SU-DHL-6 (cell line): ENCODE measurements at regions not wholly inside any gene's neighbourhood (a gene's known extent, or its start where the extent isn't known, plus 50 kb on each side); places are given as distances from the start of the nearest gene placed in this dataset.

ENCODE experiments used
- EZH2phosphoT487 ChIP-seq: fragments of 200-600 bp; sonication (generic), shearing (Covaris generic); conservative IDR thresholded peaks from 2 replicates; pipeline ENCODE4 v1.6.1; 2018; ENCODE audit warnings: mild to moderate bottlenecking, antibody characterized with exemption, low read length, moderate library complexity, mixed read lengths
- TF ChIP-seq, protein P1 (sequence below): fragments of 200-600 bp; sonication (generic); IDR thresholded peaks from one replicate; pipeline ENCODE4 v1.5.1; 2017; ENCODE audit warnings: antibody characterized with exemption, mild to moderate bottlenecking, low read length, moderate library complexity; ENCODE audit not compliant: insufficient read depth, poor library complexity, severe bottlenecking

DNA sequence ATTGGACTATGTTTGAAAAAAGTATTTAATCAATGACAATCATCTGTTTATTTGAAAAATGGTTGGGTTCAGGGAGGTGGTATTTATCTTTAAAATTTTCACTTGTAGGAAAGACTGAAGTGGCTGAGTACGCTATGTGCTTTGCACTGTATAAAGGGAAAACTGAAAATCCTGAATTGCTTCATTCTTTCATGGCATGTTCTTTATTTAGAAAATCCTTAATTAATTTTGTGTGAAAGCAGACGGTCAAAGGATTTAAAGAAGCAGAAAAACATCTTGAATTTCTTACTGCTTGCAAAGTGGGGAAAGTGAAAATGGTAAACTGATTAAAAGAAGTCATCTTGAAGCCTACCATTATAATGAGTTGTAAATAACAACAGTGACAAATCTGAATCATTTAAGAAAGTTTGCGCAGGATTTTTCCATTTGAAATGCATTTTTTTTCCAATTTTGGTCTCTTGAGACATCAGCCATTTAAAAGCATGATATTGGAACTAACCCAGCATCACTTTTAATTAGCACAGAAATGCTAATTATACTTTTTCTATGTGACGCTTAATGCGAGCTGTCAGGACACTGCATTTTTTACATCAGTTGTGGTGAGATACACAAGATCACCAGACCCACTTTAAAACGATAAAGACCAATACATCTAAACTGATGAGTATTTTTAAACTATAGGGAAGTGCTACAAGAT lies 169.0 kb downstream of the NEDD1 start:
- TF ChIP-seq, protein P1, sequence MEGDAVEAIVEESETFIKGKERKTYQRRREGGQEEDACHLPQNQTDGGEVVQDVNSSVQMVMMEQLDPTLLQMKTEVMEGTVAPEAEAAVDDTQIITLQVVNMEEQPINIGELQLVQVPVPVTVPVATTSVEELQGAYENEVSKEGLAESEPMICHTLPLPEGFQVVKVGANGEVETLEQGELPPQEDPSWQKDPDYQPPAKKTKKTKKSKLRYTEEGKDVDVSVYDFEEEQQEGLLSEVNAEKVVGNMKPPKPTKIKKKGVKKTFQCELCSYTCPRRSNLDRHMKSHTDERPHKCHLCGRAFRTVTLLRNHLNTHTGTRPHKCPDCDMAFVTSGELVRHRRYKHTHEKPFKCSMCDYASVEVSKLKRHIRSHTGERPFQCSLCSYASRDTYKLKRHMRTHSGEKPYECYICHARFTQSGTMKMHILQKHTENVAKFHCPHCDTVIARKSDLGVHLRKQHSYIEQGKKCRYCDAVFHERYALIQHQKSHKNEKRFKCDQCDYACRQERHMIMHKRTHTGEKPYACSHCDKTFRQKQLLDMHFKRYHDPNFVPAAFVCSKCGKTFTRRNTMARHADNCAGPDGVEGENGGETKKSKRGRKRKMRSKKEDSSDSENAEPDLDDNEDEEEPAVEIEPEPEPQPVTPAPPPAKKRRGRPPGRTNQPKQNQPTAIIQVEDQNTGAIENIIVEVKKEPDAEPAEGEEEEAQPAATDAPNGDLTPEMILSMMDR, result no peak
- TF ChIP-seq EZH2phosphoT487, result no peak
